ENCODE measurements at regions not wholly inside any gene's neighbourhood (a gene's known extent, or its start where the extent isn't known, plus 50 kb on each side); places are given as distances from the start of the nearest gene placed in this dataset.

DNA sequence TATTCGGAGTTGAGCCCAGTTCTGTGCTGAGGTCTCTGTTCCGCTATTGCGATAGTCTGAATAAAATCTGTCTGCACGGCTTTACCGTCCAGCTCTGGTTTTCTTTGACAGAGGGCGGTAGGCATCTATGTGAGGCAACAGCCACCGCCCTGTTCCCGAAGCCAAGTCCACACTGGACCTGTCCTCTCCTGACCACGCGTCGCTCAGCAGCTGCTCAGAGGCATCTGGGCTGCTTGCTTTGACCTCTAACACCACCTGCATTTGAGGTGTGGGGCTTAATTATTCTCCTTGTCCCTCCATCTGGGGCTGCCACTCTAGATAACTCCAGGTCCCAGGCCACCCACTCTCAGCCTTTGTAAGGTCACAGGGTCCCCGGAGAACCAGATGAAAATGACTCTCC, 168.4 kb upstream of the SMIM23 start:
- Histone ChIP-seq H3K79me1 (ENCODE audit: low read length) (no peaks in the 10 kb centered on the region), H4K91ac (ENCODE audit: low read depth, low read length) (no peak overlapping the region), H3K9ac (ENCODE audit: low read length) (no peak overlapping the region), H4K12ac (ENCODE audit: low read depth, low read length) (no peak overlapping the region), H3K79me2 (ENCODE audit: control insufficient read depth, insufficient read depth, low read length, poor library complexity) (no peaks in the 10 kb centered on the region), H2BK5ac (ENCODE audit: low read depth, low read length, poor library complexity) (no peak overlapping the region), H2AK5ac (ENCODE audit: low read length) (no peak overlapping the region), H3K4ac (ENCODE audit: low read depth, low read length) (no peak overlapping the region), H2AFZ (ENCODE audit: insufficient read depth, low read length, poor library complexity) (no peak overlapping the region), H3K14ac (ENCODE audit: low read length) (no peak overlapping the region), H3K27me3 (ENCODE audit: insufficient read depth, low read length) (no peaks in the 10 kb centered on the region), H2BK120ac (ENCODE audit: insufficient read depth, low read length, poor library complexity) (no peak overlapping the region), H3K27ac (ENCODE audit: low read depth, low read length) (no peak overlapping the region), H3K4me2 (ENCODE audit: low read length) (no peak overlapping the region), H3K4me1 (ENCODE audit: control insufficient read depth in 1 of 2, insufficient read depth in 2 of 2, low read length in 2 of 2) (no peaks in the 10 kb centered on the region), H3K4me3 (ENCODE audit: low read depth, low read length) (no peak overlapping the region), H3K36me3 (ENCODE audit: control insufficient read depth in 1 of 2, insufficient read depth in 2 of 2, low read length in 2 of 2) (no peaks in the 10 kb centered on the region), H2BK12ac (ENCODE audit: low read length) (no peak overlapping the region), H3K9me3 (ENCODE audit: insufficient read depth, low read depth, low read length) (peaks cover 8% of the 10 kb centered on the region), H4K8ac (ENCODE audit: low read depth, low read length) (no peak overlapping the region), H3K18ac (ENCODE audit: low read length) (no peak overlapping the region), H3K23ac (ENCODE audit: low read length) (no peak overlapping the region)
- no CpG with 5 or more reads among the region's 12 CpGs for WGBS (ENCODE audit: extremely low coverage, insufficient coverage, insufficient read length)
- DNase-seq = no peak

DNA sequence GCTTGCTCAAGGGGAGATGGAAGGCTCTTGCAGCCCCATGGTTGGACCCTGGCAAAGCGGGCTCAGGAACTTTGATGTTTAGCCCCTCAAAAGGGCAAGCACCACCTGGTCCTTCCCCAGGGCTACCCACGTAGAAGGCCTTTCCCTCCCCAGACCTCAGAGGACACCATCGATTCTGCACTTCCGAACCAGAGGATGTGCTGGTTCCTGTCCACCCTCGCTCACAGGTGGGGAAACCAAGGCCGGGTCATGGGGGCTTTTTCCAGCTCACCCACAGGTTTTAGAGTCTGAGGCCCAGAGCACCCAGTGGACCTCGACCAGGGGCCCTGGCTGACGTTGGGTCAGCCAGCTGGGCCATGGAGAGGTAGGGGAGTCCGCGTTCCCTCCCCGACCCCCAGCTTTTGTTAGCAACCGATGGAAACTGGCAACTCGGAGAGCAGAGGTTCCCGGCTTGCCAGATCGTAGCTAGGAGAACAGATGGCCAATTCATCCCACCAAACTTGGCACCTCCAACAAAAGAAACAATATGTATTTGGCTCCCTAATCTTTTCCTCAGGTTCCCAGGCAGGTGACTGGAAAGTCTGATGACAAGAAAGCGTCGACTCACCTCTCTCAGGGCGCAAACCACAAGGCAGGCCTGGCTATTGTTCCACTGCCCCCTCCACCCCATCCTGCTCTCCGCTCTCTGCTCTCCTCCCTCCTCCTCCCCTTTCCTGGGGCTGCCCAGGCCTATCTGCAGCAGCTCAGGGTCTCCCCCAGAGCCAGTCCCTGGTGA, 167.6 kb upstream of the SMIM23 start:
- Histone ChIP-seq H3K9ac (ENCODE audit: low read length) (no peak overlapping the region), H3K27ac (ENCODE audit: low read depth, low read length) (no peak overlapping the region), H3K27me3 (ENCODE audit: insufficient read depth, low read length) (no peaks in the 10 kb centered on the region), H3K4me3 (ENCODE audit: low read depth, low read length) (no peak overlapping the region), H3K4me1 (ENCODE audit: control insufficient read depth in 1 of 2, insufficient read depth in 2 of 2, low read length in 2 of 2) (no peaks in the 10 kb centered on the region), H4K91ac (ENCODE audit: low read depth, low read length) (no peak overlapping the region), H2AK5ac (ENCODE audit: low read length) (no peak overlapping the region), H2BK12ac (ENCODE audit: low read length) (no peak overlapping the region), H3K4ac (ENCODE audit: low read depth, low read length) (no peak overlapping the region), H3K79me2 (ENCODE audit: control insufficient read depth, insufficient read depth, low read length, poor library complexity) (no peaks in the 10 kb centered on the region), H3K36me3 (ENCODE audit: control insufficient read depth in 1 of 2, insufficient read depth in 2 of 2, low read length in 2 of 2) (no peaks in the 10 kb centered on the region), H2BK120ac (ENCODE audit: insufficient read depth, low read length, poor library complexity) (no peak overlapping the region), H4K8ac (ENCODE audit: low read depth, low read length) (no peak overlapping the region), H3K9me3 (ENCODE audit: insufficient read depth, low read depth, low read length) (peaks cover 8% of the 10 kb centered on the region), H2AFZ (ENCODE audit: insufficient read depth, low read length, poor library complexity) (no peak overlapping the region), H3K14ac (ENCODE audit: low read length) (no peak overlapping the region), H4K12ac (ENCODE audit: low read depth, low read length) (no peak overlapping the region), H2BK5ac (ENCODE audit: low read depth, low read length, poor library complexity) (no peak overlapping the region), H3K23ac (ENCODE audit: low read length) (no peak overlapping the region), H3K4me2 (ENCODE audit: low read length) (no peak overlapping the region), H3K79me1 (ENCODE audit: low read length) (no peaks in the 10 kb centered on the region), H3K18ac (ENCODE audit: low read length) (no peak overlapping the region)
- DNase-seq = no peak
- WGBS (ENCODE audit: extremely low coverage, insufficient coverage, insufficient read length) = no CpG with 5 or more reads among the region's 19 CpGs

DNA sequence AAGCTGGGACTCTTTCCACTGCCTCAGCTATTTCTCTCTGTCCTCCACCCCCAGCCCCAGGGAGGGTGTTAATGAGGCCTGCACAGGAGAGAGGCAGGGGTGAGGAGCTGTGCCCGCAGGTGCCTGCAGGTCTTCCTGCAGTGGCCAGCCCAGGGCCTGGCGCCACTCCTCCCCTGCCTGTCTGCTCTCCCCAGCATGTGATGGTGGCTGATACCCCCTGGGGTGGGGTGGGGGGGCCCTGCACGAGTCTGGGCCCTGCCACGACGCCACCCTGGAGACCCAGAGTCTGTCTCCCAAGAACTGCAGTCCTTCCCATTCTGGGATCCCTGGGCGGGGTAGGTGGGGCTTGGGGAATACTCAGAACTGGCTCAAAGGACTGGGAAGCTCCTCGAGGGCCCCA, 166.4 kb upstream of the SMIM23 start:
- Histone ChIP-seq H3K79me1 (ENCODE audit: low read length) (no peaks in the 10 kb centered on the region), H2BK12ac (ENCODE audit: low read length) (no peak overlapping the region), H2BK5ac (ENCODE audit: low read depth, low read length, poor library complexity) (no peak overlapping the region), H3K4me3 (ENCODE audit: low read depth, low read length) (no peak overlapping the region), H3K18ac (ENCODE audit: low read length) (no peak overlapping the region), H3K4ac (ENCODE audit: low read depth, low read length) (no peak overlapping the region), H3K9ac (ENCODE audit: low read length) (no peak overlapping the region), H3K23ac (ENCODE audit: low read length) (no peak overlapping the region), H3K4me2 (ENCODE audit: low read length) (no peak overlapping the region), H3K27me3 (ENCODE audit: insufficient read depth, low read length) (no peaks in the 10 kb centered on the region), H4K8ac (ENCODE audit: low read depth, low read length) (no peak overlapping the region), H3K36me3 (ENCODE audit: control insufficient read depth in 1 of 2, insufficient read depth in 2 of 2, low read length in 2 of 2) (no peaks in the 10 kb centered on the region), H2AK5ac (ENCODE audit: low read length) (no peak overlapping the region), H3K9me3 (ENCODE audit: insufficient read depth, low read depth, low read length) (peaks cover 6% of the 10 kb centered on the region), H2AFZ (ENCODE audit: insufficient read depth, low read length, poor library complexity) (no peak overlapping the region), H4K91ac (ENCODE audit: low read depth, low read length) (no peak overlapping the region), H3K27ac (ENCODE audit: low read depth, low read length) (no peak overlapping the region), H3K4me1 (ENCODE audit: control insufficient read depth in 1 of 2, insufficient read depth in 2 of 2, low read length in 2 of 2) (peaks cover 0 to 3% of the 10 kb centered on the region in 2 experiments), H4K12ac (ENCODE audit: low read depth, low read length) (no peak overlapping the region), H2BK120ac (ENCODE audit: insufficient read depth, low read length, poor library complexity) (no peak overlapping the region), H3K14ac (ENCODE audit: low read length) (no peak overlapping the region), H3K79me2 (ENCODE audit: control insufficient read depth, insufficient read depth, low read length, poor library complexity) (no peaks in the 10 kb centered on the region)
- WGBS (ENCODE audit: extremely low coverage, insufficient coverage, insufficient read length) = no CpG with 5 or more reads among the region's 7 CpGs
- DNase-seq = no peak

DNA sequence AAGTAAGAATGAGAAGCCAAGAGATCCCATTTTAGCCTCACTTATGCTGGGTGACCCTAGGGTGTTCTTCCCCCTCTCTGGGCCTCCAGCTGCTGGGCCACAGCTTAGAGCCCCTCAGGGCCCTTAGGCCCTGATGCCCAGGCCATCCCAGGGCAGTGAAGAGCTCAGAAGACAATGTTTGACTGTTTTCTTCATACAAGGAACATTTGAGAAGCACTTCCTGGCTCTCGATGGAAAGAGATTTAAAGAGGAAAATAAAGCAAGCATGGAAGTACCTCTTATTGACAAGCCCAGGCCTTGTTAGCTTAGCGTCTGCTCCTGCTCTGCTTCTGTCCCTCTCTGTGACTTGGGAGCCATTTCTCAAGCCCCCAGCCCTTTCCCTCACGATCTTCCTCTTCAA, 165.9 kb upstream of the SMIM23 start:
- no peak overlapping the region for H2BK120ac ChIP-seq (ENCODE audit: insufficient read depth, low read length, poor library complexity)
- H3K9me3 ChIP-seq (ENCODE audit: insufficient read depth, low read depth, low read length) = peaks cover 6% of the 10 kb centered on the region
- no peak overlapping the region for H3K4me2 ChIP-seq (ENCODE audit: low read length)

More for the DNA sequence above, 165.9 kb upstream of the SMIM23 start:
- no peaks in the 10 kb centered on the region for H3K36me3 ChIP-seq (ENCODE audit: control insufficient read depth in 1 of 2, insufficient read depth in 2 of 2, low read length in 2 of 2)
- H2AFZ ChIP-seq (ENCODE audit: insufficient read depth, low read length, poor library complexity) = no peak overlapping the region
- no peak overlapping the region for H3K18ac ChIP-seq (ENCODE audit: low read length)
- H2BK12ac ChIP-seq (ENCODE audit: low read length) = no peak overlapping the region
- no peak overlapping the region for H4K8ac ChIP-seq (ENCODE audit: low read depth, low read length)
- no peak overlapping the region for H2BK5ac ChIP-seq (ENCODE audit: low read depth, low read length, poor library complexity)
- H3K4me3 ChIP-seq (ENCODE audit: low read depth, low read length) = no peak overlapping the region
- no peak for DNase-seq
- no peaks in the 10 kb centered on the region for H3K79me1 ChIP-seq (ENCODE audit: low read length)
- H4K91ac ChIP-seq (ENCODE audit: low read depth, low read length) = no peak overlapping the region
- no peaks in the 10 kb centered on the region for H3K79me2 ChIP-seq (ENCODE audit: control insufficient read depth, insufficient read depth, low read length, poor library complexity)
- H3K23ac ChIP-seq (ENCODE audit: low read length) = no peak overlapping the region
- H3K9ac ChIP-seq (ENCODE audit: low read length) = no peak overlapping the region
- H3K14ac ChIP-seq (ENCODE audit: low read length) = no peak overlapping the region
- no CpG with 5 or more reads among the region's 3 CpGs for WGBS (ENCODE audit: extremely low coverage, insufficient coverage, insufficient read length)
- H2AK5ac ChIP-seq (ENCODE audit: low read length) = no peak overlapping the region
- no peaks in the 10 kb centered on the region for H3K27me3 ChIP-seq (ENCODE audit: insufficient read depth, low read length)
- peaks cover 0 to 3% of the 10 kb centered on the region in 2 experiments for H3K4me1 ChIP-seq (ENCODE audit: control insufficient read depth in 1 of 2, insufficient read depth in 2 of 2, low read length in 2 of 2)
- no peak overlapping the region for H3K27ac ChIP-seq (ENCODE audit: low read depth, low read length)
- H4K12ac ChIP-seq (ENCODE audit: low read depth, low read length) = no peak overlapping the region
- no peak overlapping the region for H3K4ac ChIP-seq (ENCODE audit: low read depth, low read length)
